ENCODE measurements at regions not wholly inside any gene's neighbourhood (a gene's known extent, or its start where the extent isn't known, plus 50 kb on each side); places are given as distances from the start of the nearest gene placed in this dataset.

DNA sequence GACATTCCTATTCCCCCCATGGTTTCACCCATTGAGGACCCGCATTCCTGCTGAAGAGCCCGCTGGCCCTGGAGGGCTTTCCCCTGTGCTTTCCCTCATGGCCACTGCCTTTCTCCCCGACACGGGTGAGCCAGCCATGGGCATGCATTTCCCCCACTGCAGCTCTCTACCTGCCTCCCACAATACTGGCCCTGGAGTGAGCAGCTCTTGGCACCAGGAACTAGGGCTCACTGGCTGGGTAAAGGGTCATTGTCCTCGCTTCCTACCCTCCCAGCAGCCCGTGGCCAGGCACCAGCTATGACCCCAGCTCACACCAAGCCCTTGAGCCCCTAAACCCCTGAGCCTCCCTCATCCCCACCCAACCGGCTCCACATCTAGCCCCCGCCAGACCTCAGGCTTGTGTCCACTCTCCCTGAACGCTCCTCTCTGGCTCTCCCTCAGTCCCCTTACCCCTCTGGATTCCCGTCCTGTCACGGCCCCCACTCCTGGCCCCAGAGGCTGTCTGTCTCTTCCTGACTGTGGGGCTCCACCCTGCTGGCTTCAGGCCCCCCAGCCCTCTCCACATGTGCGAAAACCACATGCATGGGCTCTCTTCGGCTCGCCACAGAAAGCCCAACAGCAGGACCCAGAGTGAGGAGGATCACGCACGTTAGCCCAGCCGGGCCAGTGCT, 199.8 kb downstream of the ZFP36L2 start:
- Histone ChIP-seq H3K36me3 (replicated peaks; ENCODE audit: low read depth, low read length) (no peaks in the 10 kb centered on the region), H3K4me1 (ENCODE audit: low read length) (no peaks in the 10 kb centered on the region), H3K27me3 (ENCODE audit: low read depth, low read length) (peaks cover 21% of the 10 kb centered on the region), H2AFZ (ENCODE audit: low read depth, low read length) (no peak overlapping the region), H3K4me2 (ENCODE audit: low read length) (no peak overlapping the region), H3K79me2 (ENCODE audit: low read length) (no peaks in the 10 kb centered on the region), H3K9me3 (ENCODE audit: insufficient read depth, low read length) (no peaks in the 10 kb centered on the region), H3K4me3 (ENCODE audit: low read length) (no peak overlapping the region), H4K20me1 (ENCODE audit: insufficient read depth, low read length) (no peaks in the 10 kb centered on the region), H3K27ac (ENCODE audit: low read length) (no peak overlapping the region), H3K9ac (ENCODE audit: low read length) (no peak overlapping the region)
- TF ChIP-seq EZH2phosphoT487 (IDR thresholded peaks at IDR 0.05; ENCODE audit: low read depth), result no peak
- TF ChIP-seq, protein P1, sequence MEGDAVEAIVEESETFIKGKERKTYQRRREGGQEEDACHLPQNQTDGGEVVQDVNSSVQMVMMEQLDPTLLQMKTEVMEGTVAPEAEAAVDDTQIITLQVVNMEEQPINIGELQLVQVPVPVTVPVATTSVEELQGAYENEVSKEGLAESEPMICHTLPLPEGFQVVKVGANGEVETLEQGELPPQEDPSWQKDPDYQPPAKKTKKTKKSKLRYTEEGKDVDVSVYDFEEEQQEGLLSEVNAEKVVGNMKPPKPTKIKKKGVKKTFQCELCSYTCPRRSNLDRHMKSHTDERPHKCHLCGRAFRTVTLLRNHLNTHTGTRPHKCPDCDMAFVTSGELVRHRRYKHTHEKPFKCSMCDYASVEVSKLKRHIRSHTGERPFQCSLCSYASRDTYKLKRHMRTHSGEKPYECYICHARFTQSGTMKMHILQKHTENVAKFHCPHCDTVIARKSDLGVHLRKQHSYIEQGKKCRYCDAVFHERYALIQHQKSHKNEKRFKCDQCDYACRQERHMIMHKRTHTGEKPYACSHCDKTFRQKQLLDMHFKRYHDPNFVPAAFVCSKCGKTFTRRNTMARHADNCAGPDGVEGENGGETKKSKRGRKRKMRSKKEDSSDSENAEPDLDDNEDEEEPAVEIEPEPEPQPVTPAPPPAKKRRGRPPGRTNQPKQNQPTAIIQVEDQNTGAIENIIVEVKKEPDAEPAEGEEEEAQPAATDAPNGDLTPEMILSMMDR (IDR thresholded peaks at IDR 0.05; ENCODE audit: low read depth, low read length), result no peak

DNA sequence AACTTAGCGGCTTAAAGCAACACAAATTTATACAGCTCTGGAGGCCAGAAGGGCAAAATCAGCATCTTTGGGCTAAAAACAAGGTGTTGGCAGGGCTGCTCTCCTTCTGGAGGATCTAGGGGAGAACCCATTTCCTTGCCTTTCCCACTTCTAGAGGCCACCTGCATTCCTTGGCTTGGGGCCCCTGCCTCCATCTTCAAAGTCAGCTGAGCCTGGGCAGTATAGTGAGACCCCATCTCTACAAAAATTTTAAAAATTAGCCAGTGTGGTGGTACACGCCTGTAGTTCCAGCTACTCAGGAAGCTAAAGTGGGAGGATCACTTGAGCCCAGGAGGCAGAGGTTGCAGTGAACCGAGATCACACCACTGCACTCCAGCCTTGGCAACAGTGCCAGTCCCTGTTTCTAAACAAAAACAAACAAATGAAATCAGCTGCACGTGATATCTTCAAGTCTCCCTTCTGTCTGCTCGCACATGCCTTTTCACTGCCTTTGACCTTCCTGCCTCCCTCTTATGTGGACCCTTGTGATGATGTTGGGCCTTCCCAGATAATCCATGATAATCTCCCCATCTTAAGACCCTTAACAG, 200.6 kb downstream of the ZFP36L2 start:
- Histone ChIP-seq H4K20me1 (ENCODE audit: insufficient read depth, low read length) (no peaks in the 10 kb centered on the region), H3K36me3 (replicated peaks; ENCODE audit: low read depth, low read length) (no peaks in the 10 kb centered on the region), H3K4me2 (ENCODE audit: low read length) (no peak overlapping the region), H3K79me2 (ENCODE audit: low read length) (no peaks in the 10 kb centered on the region), H3K27ac (ENCODE audit: low read length) (no peak overlapping the region), H3K4me3 (ENCODE audit: low read length) (no peak overlapping the region), H3K27me3 (ENCODE audit: low read depth, low read length) (peaks cover 21% of the 10 kb centered on the region), H3K9ac (ENCODE audit: low read length) (no peak overlapping the region), H3K4me1 (ENCODE audit: low read length) (no peaks in the 10 kb centered on the region), H2AFZ (ENCODE audit: low read depth, low read length) (no peak overlapping the region), H3K9me3 (ENCODE audit: insufficient read depth, low read length) (no peaks in the 10 kb centered on the region)
- no peak for TF ChIP-seq EZH2phosphoT487 (IDR thresholded peaks at IDR 0.05; ENCODE audit: low read depth)
- TF ChIP-seq, protein P1 (IDR thresholded peaks at IDR 0.05; ENCODE audit: low read depth, low read length), result no peak

- no peaks in the 10 kb centered on the region for H3K79me2 ChIP-seq (ENCODE audit: low read length)
- no peak overlapping the region for H3K4me2 ChIP-seq (ENCODE audit: low read length)
- peak overlapping the region; percentile 9; the same call in 1 of the 2 replicates for H2AFZ ChIP-seq (ENCODE audit: low read depth, low read length)
- no peaks in the 10 kb centered on the region for H4K20me1 ChIP-seq (ENCODE audit: insufficient read depth, low read length)
- H3K27ac ChIP-seq (ENCODE audit: low read length), result no peak overlapping the region
- TF ChIP-seq, protein P1 (IDR thresholded peaks at IDR 0.05; ENCODE audit: low read depth, low read length), result peak; percentile 75
- TF ChIP-seq EZH2phosphoT487 (IDR thresholded peaks at IDR 0.05; ENCODE audit: low read depth), result no peak
- H3K9me3 ChIP-seq (ENCODE audit: insufficient read depth, low read length), result no peaks in the 10 kb centered on the region
- H3K27me3 ChIP-seq (ENCODE audit: low read depth, low read length), result peaks cover 21% of the 10 kb centered on the region
- no peak overlapping the region for H3K4me3 ChIP-seq (ENCODE audit: low read length)
- H3K36me3 ChIP-seq (replicated peaks; ENCODE audit: low read depth, low read length), result no peaks in the 10 kb centered on the region
- H3K9ac ChIP-seq (ENCODE audit: low read length), result no peak overlapping the region
- no peaks in the 10 kb centered on the region for H3K4me1 ChIP-seq (ENCODE audit: low read length)
These were observed 201.8 kb downstream of the ZFP36L2 start for GRCh38 chr2:43024515-43025011.

- Histone ChIP-seq H3K27me3 (ENCODE audit: low read depth, low read length) (peaks cover 16% of the 10 kb centered on the region), H3K4me1 (ENCODE audit: low read length) (no peaks in the 10 kb centered on the region), H3K27ac (ENCODE audit: low read length) (no peak overlapping the region)
These were observed 202.5 kb downstream of the ZFP36L2 start for GRCh38 chr2:43023791-43024514.

More at GRCh38 chr2:43023791-43024514, 202.5 kb downstream of the ZFP36L2 start:
- Histone ChIP-seq H2AFZ (ENCODE audit: low read depth, low read length) (no peak overlapping the region), H3K9ac (ENCODE audit: low read length) (no peak overlapping the region), H3K4me3 (ENCODE audit: low read length) (no peak overlapping the region), H3K79me2 (ENCODE audit: low read length) (no peaks in the 10 kb centered on the region), H3K36me3 (replicated peaks; ENCODE audit: low read depth, low read length) (no peaks in the 10 kb centered on the region), H3K9me3 (ENCODE audit: insufficient read depth, low read length) (no peaks in the 10 kb centered on the region), H4K20me1 (ENCODE audit: insufficient read depth, low read length) (no peaks in the 10 kb centered on the region), H3K4me2 (ENCODE audit: low read length) (no peak overlapping the region)
- TF ChIP-seq, protein P1 (IDR thresholded peaks at IDR 0.05; ENCODE audit: low read depth, low read length), result no peak
- TF ChIP-seq EZH2phosphoT487 (IDR thresholded peaks at IDR 0.05; ENCODE audit: low read depth), result no peak
